HG02678 (cell line): ENCODE measurements at regions not wholly inside any gene's neighbourhood (a gene's known extent, or its start where the extent isn't known, plus 50 kb on each side); places are given as distances from the start of the nearest gene placed in this dataset.

Source experiments
- ATAC-seq: cut with Tn5 transposase; IDR thresholded peaks from one replicate; pipeline ENCODE4 v1.9.1; 2021; ENCODE audit warnings: mild to moderate bottlenecking, moderate library complexity; ENCODE audit not compliant: unreplicated experiment

GRCh38 chr6:113315165-113315564 is 542.0 kb upstream of the MARCKS start:
- ATAC-seq = no peak

DNA sequence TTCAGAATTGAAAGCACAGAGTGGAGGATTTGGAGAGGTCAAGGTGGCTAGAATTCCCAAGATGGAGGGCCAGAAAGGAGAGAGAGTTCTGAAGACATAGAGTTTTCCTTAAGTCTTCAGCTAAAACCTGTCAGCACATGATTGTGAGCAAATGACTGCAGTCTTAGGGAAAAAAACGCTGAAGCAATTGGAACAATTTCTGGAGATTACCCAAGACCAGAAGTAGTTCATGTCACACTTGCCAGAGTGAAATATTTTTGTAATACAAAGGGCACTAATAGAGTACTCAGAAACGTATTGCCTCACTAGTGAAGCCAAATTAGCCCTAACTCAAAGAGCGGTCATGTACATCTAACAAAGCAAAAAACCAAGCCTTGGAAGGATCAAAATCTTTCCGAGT is 541.3 kb upstream of the MARCKS start:
- ATAC-seq = no peak

DNA sequence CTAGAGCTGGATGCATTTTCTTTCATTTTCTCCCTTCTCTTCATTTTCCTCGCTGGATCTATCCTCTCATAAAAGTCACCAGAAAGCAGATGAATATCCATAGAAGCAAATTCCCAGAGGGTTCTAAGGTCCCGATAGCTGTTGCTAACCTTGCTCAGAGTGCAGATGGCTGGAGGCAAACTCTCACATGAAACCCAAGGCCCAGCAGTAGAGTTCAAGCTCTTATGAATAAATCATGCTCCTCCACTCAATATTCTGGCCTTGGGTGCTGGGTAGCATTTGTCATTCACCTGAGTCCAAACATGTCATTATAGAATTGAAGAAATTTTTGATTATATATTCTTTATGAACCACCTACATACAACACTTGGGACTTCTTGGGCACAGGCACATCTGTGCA is 539.7 kb upstream of the MARCKS start:
- ATAC-seq = no peak

DNA sequence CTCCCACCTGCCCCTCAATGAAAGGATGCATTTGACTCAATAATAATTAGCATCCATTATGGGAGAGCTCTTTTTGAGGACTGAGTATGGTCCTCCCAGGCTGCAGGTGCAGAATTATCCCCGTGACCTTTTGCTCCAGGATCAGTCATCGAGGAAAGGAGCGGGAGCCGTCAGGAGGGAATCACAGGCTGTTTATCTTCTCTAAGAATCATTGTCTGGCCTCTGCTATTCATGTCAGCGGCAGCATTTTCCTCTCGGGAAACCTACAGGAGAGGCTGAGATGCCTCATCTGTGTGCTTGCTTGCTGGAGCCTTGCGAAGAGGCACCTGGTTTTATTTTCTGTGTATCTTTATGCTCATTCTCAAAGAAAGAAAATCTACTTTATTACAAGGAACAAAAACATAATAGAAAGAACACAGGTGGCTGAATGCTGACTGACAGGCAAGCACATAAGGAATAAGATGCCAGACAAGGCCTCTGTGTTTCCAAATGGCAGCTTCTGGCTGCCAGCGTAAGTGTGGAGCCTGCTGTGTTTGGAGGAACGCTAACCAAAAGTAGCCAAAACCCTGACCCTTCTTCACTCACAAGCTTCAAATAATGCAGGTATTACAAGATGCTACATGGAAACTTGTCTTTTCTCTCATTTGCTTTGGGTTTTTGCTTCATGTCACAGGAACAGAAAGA is 539.1 kb upstream of the MARCKS start:
- ATAC-seq = no peak

DNA sequence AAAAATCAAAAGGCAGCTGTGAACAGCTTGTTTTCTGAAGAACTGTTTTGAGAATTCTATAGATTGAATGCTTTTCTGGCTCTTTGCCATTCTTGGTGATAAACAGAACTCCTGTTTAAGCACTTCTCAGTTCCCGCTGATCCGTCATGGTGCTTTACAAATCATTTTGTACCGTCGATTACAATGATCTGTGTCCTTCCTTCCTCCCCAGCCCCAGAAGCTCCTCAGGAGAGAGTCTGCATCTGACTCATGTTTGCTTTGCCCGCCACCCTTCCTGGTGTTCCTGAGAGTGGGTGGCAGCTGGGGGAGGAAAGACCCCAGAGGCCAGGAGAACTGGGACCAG is 538.6 kb upstream of the MARCKS start:
- ATAC-seq = no peak

- no peak for ATAC-seq
Observed at GRCh38 chr6:113320653-113321052, 536.5 kb upstream of the MARCKS start.

- ATAC-seq = no peak
Observed at GRCh38 chr6:113326781-113327180, 530.4 kb upstream of the MARCKS start.

DNA sequence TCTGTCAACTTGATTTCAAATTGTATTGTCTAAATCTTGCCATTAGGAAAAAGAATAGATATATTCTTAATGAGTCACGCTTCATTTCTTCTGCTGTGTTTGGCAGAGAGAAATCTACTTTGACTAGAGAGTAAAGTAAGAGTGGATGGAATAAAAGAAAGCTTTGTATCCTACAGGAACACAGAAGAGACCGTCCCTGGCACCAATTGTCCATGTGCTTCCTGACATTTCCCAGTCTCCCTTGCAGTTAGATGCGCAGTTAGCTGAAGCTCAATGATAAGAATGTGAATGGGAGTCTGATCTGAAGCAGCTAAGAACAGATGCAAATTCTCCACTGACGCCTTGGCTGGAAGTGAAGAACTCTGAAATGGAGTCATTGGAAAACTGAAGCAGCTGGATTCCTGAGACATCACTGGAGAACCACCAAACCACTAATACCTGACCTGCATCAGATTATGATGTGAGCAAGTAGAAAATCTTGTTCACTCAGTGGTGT is 528.2 kb upstream of the MARCKS start:
- no peak for ATAC-seq

GRCh38 chr6:113329942-113330635 is 527.1 kb upstream of the MARCKS start:
- ATAC-seq = no peak

DNA sequence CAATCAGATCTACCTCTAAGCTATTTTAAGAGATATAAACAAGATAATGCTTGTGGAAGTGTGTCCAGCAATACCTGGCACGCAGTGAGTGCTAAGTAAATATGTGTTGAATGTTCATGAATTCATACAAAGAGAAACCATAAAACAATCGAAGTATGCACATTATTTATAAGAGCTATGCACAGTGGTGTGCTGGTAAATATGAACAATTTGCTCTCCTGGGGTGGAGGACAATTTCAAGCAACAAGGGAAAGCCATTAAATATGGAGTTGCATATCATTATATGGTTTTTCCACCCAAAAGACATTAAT is 526.6 kb upstream of the MARCKS start:
- no peak for ATAC-seq

DNA sequence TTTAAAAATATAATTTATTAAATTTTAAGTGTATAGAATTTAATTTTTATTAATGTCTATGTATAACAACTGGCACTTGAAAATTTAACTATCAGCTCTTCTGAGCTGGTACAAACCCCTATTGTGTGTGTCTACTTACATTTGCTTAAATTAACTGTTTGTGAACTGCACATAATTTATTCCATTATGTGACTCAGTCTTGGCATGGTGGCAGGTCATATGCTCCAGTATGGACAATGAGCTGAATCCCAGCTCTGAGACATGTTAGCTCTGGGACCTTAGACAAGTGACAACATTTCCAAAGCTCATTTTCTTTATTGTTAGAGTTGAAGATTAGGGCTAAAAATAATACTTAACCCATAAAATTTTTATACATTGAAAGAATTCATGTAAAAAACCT is 526.1 kb upstream of the MARCKS start:
- no peak for ATAC-seq

- no peak for ATAC-seq
Observed at GRCh38 chr6:113338644-113339043, 518.5 kb upstream of the MARCKS start.

- ATAC-seq = no peak
Observed at GRCh38 chr6:113339209-113339608, 517.9 kb upstream of the MARCKS start.

DNA sequence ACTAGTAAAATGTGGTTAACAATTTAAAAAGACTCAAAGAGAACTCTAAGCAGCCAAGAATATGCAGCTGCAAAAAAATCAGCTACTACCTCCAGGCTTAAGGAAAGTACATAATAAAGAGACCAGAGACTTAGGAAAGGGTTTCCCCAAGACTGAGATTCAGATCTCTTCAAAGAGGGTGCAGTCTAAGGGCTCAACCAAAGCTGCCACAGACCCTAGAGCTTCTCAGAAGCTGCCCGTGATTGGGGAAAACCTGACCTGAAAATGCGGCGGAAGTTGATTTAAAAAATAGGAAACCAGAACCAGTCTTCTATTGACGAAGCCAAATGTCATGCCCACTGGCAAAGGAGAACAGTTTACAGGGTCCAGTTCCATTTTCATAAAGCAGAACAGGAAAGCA is 516.8 kb upstream of the MARCKS start:
- no peak for ATAC-seq

GRCh38 chr6:113343940-113344339 is 513.2 kb upstream of the MARCKS start:
- ATAC-seq = no peak

DNA sequence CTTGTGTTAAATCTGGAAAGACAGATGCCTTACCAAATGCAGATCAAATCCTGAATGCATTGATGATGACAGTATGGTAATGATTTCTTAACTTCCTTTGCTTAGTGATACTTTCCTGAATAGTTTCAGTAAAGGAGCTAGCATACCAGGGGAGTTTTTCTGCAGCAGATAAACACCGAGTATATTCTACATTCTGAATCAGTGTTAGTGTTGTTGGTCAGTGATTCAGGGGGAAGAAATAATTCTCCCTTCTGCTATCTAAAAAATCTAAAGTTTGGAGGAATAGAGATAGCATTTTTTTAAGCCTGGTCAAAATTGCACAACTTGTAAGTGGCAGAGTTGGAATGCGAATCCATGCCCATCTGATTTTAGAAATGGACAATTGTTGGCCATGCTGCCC is 512.2 kb upstream of the MARCKS start:
- no peak for ATAC-seq

DNA sequence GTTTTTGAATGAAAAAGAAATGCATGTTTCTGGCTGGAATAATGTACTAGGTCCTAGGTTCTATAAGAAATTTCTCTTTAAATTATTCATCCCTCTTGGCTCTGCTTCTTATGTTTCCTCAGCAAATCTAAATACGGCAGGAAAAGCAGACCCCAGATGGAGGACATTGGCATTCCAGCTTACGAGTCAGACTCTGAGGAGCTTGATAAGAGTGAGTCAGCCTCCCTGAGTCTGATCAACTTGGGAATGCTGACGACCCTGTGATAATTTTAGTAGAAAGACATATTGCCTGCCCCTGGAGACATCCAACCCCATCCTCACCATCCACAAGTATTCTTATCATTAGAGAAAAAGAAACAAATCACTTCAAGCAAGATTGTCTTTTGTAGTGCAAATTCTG is 509.7 kb upstream of the MARCKS start:
- ATAC-seq = no peak

DNA sequence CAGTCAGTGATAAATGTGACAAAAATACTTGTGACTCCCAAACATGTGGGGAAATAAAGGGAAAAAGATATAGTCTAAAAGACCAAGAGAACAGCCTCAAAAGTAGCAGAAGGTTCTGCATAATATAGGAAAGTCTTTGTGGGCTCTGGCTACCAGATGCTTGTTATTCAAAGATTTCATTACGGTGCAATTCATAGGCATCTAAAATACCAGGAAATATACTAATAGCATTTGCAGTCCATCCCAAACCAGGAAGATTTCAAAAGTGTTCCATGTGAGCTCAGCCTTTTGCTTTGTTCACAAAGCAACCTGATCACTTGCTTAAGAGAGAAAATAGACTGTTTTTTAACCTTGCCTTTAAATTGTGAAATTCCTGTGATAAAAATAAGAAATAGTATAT is 506.7 kb upstream of the MARCKS start:
- no peak for ATAC-seq

- no peak for ATAC-seq
Observed at GRCh38 chr6:113351173-113351834, 505.8 kb upstream of the MARCKS start.

DNA sequence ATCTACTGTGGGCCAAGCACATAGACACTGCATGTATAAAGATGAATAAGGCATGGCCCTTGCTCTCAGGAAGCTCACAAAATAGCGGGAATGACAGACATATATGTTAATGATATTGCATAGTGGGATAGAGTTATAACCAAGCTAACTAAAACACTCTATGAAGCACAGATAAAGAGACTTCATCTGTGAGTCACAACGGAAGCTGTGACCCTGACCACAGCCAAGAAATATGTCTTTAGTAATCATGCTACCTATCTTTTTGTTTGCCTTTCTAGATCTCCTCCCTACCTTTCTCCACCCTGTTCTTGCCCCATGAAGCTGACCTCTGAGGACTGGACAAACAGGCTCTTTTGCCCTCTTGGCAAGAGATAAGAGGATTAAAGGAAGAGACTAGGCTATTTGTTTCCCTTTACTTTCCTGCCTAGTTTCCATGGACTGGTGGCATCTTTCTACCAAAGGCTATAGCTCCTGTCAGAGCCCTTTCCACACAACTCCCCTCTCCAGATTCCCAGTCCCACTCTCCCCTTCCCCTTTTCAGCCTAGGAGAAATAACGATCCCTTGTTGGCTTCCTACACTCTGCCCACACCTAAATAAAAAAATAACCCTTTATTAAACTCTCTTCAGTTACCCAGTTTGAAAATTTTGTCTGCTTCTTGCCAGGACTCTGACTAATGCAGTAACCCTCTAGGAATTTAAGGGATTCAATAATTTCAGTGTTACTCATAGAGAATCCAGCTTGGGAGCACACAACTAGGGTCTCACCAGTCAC is 504.9 kb upstream of the MARCKS start:
- ATAC-seq = no peak

- ATAC-seq = no peak
Observed at GRCh38 chr6:113352831-113353230, 504.3 kb upstream of the MARCKS start.

DNA sequence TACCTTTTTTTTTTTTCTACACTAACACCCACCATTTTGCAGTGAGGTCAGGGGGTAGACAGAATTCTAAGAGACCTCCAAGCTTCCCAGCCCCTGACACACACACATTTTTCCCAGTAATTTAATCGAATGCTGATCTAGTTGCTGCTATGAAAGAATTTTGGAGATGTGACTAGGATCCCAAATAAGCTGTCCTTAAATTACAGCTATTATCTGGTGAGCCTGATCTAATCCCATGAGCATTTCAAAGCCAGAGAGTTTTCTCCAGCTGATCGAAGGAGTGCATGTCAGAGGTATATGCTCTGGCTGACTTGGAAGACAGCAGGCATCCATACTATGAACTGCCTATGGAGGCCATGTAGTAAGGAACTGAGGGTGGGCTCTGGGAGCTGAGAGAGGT is 503.8 kb upstream of the MARCKS start:
- ATAC-seq = no peak
